ENCODE measurements at regions not wholly inside any gene's neighbourhood (a gene's known extent, or its start where the extent isn't known, plus 50 kb on each side); places are given as distances from the start of the nearest gene placed in this dataset.
A peak's percentile ranks its signal among the peaks of the same experiment; 100 is the strongest.
"Not testable (repeated sequence)": the region's sequence is repeated elsewhere in the genome, so short reads cannot be mapped to it uniquely, and the experiment has no call there.

- H3K4me3 ChIP-seq (ENCODE audit: low read depth, low read length) = no peak overlapping the region
- DNase-seq (ENCODE audit: low read depth) = no peak
- no peak for TF ChIP-seq CTCF (conservative IDR thresholded peaks at IDR 0.05; ENCODE audit: low read depth, low read length)
These were observed 106.7 kb upstream of the UBAC2 start for GRCh38 chr13:99093997-99094396.

GRCh38 chr13:99101831-99102230 is 98.8 kb upstream of the UBAC2 start:
- not testable (repeated sequence) for DNase-seq (ENCODE audit: low read depth)

GRCh38 chr13:99103536-99103935 is 97.1 kb upstream of the UBAC2 start:
- TF ChIP-seq CTCF (conservative IDR thresholded peaks at IDR 0.05; ENCODE audit: low read depth, low read length) = no peak
- peak; percentile 53 for DNase-seq (ENCODE audit: low read depth)
- no peak overlapping the region for H3K4me3 ChIP-seq (ENCODE audit: low read depth, low read length)

More at GRCh38 chr13:99101831-99102230, 98.8 kb upstream of the UBAC2 start:
- H3K4me3 ChIP-seq (ENCODE audit: low read depth, low read length) = not testable (repeated sequence)

GRCh38 chr13:99104396-99104795 is 96.3 kb upstream of the UBAC2 start:
- DNase-seq (ENCODE audit: low read depth) = no peak
- no peak overlapping the region for H3K4me3 ChIP-seq (ENCODE audit: low read depth, low read length)
- no peak for TF ChIP-seq CTCF (conservative IDR thresholded peaks at IDR 0.05; ENCODE audit: low read depth, low read length)

GRCh38 chr13:99105160-99105559 is 95.5 kb upstream of the UBAC2 start:
- H3K4me3 ChIP-seq (ENCODE audit: low read depth, low read length) = no peak overlapping the region
- no peak for TF ChIP-seq CTCF (conservative IDR thresholded peaks at IDR 0.05; ENCODE audit: low read depth, low read length)
- DNase-seq (ENCODE audit: low read depth) = no peak

GRCh38 chr13:99113351-99113750 is 87.3 kb upstream of the UBAC2 start:
- no peak for DNase-seq (ENCODE audit: low read depth)
- no peak overlapping the region for H3K4me3 ChIP-seq (ENCODE audit: low read depth, low read length)
- TF ChIP-seq CTCF (conservative IDR thresholded peaks at IDR 0.05; ENCODE audit: low read depth, low read length) = no peak

GRCh38 chr13:99118179-99118578 is 82.5 kb upstream of the UBAC2 start:
- H3K4me3 ChIP-seq (ENCODE audit: low read depth, low read length) = no peak overlapping the region
- TF ChIP-seq CTCF (conservative IDR thresholded peaks at IDR 0.05; ENCODE audit: low read depth, low read length) = no peak
- DNase-seq (ENCODE audit: low read depth) = no peak

GRCh38 chr13:99119656-99120055 is 81.0 kb upstream of the UBAC2 start:
- no peak for TF ChIP-seq CTCF (conservative IDR thresholded peaks at IDR 0.05; ENCODE audit: low read depth, low read length)
- DNase-seq (ENCODE audit: low read depth) = no peak
- H3K4me3 ChIP-seq (ENCODE audit: low read depth, low read length) = no peak overlapping the region

All from choroid plexus epithelial cell (primary cell).